DND-41 (cell line): ENCODE measurements at regions not wholly inside any gene's neighbourhood (a gene's known extent, or its start where the extent isn't known, plus 50 kb on each side); places are given as distances from the start of the nearest gene placed in this dataset.

ENCODE experiments used
- EZH2 ChIP-seq: IDR thresholded peaks from 3 replicates; pipeline ENCODE4 v1.6.1; 2012; ENCODE audit warnings: borderline replicate concordance, low read depth, mild to moderate bottlenecking, moderate library complexity, low read length, inconsistent platforms; ENCODE audit not compliant: severe bottlenecking
- TF ChIP-seq, protein P1 (sequence below): IDR thresholded peaks from 2 replicates; pipeline ENCODE4 v1.5.1; 2012; ENCODE audit warnings: borderline replicate concordance, low read length, moderate library complexity, mild to moderate bottlenecking; ENCODE audit not compliant: poor library complexity, severe bottlenecking; ENCODE audit errors: extremely low read depth

DNA sequence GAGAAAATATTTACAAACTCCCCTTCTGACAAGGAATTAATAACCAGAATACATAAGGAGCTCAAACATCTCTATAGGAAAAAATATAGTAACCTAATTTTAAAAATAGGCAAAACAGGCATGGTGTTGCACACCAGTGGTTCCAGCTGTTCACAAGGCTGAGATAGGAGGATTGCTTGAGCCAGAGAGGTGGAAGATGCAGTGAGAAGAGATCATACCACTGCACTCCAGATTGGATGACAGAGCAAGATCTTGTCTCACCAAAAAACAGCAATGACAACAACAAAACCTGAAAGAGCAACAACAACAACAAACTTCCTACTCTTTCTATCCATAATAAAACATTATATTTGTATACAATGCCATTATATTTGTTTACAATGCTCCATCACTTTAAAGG lies 304.4 kb upstream of the CNTNAP2 start:
- TF ChIP-seq, protein P1, sequence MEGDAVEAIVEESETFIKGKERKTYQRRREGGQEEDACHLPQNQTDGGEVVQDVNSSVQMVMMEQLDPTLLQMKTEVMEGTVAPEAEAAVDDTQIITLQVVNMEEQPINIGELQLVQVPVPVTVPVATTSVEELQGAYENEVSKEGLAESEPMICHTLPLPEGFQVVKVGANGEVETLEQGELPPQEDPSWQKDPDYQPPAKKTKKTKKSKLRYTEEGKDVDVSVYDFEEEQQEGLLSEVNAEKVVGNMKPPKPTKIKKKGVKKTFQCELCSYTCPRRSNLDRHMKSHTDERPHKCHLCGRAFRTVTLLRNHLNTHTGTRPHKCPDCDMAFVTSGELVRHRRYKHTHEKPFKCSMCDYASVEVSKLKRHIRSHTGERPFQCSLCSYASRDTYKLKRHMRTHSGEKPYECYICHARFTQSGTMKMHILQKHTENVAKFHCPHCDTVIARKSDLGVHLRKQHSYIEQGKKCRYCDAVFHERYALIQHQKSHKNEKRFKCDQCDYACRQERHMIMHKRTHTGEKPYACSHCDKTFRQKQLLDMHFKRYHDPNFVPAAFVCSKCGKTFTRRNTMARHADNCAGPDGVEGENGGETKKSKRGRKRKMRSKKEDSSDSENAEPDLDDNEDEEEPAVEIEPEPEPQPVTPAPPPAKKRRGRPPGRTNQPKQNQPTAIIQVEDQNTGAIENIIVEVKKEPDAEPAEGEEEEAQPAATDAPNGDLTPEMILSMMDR = no peak
- no peak for TF ChIP-seq EZH2
